ENCODE measurements at regions not wholly inside any gene's neighbourhood (a gene's known extent, or its start where the extent isn't known, plus 50 kb on each side); places are given as distances from the start of the nearest gene placed in this dataset.
"Not testable (repeated sequence)": the region's sequence is repeated elsewhere in the genome, so short reads cannot be mapped to it uniquely, and the experiment has no call there.

DNA sequence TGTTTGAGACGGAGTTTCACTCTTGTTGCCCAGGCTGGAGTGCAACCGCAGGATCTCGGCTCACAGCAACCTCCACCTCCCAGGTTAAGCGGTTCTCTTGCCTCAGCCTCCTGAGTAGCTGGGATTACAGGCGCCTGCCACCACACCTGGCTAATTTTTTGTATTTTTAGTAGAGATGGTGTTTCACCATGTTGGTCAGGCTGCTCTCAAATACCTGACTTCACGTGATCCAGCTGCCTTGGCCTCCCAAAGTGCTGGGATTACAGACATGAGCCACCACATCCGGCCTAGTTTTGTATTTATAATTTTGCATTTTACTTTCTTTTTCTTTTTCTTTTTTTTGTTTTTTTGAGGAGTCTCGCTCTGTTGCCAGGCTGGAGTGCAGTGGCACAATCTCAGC lies 85.3 kb upstream of the LARP1 start:
- TF ChIP-seq, protein P1, sequence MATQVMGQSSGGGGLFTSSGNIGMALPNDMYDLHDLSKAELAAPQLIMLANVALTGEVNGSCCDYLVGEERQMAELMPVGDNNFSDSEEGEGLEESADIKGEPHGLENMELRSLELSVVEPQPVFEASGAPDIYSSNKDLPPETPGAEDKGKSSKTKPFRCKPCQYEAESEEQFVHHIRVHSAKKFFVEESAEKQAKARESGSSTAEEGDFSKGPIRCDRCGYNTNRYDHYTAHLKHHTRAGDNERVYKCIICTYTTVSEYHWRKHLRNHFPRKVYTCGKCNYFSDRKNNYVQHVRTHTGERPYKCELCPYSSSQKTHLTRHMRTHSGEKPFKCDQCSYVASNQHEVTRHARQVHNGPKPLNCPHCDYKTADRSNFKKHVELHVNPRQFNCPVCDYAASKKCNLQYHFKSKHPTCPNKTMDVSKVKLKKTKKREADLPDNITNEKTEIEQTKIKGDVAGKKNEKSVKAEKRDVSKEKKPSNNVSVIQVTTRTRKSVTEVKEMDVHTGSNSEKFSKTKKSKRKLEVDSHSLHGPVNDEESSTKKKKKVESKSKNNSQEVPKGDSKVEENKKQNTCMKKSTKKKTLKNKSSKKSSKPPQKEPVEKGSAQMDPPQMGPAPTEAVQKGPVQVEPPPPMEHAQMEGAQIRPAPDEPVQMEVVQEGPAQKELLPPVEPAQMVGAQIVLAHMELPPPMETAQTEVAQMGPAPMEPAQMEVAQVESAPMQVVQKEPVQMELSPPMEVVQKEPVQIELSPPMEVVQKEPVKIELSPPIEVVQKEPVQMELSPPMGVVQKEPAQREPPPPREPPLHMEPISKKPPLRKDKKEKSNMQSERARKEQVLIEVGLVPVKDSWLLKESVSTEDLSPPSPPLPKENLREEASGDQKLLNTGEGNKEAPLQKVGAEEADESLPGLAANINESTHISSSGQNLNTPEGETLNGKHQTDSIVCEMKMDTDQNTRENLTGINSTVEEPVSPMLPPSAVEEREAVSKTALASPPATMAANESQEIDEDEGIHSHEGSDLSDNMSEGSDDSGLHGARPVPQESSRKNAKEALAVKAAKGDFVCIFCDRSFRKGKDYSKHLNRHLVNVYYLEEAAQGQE (IDR thresholded peaks at IDR 0.05; ENCODE audit: unreplicated experiment), result not testable (repeated sequence)
- not testable (repeated sequence) for TF ChIP-seq EZH2phosphoT487 (IDR thresholded peaks at IDR 0.05; ENCODE audit: unreplicated experiment); POLR2AphosphoS5 (IDR thresholded peaks at IDR 0.05; ENCODE audit: low read depth); ZNF114 (CRISPR knock-in tag; IDR thresholded peaks at IDR 0.05); JUNB (IDR thresholded peaks at IDR 0.05; ENCODE audit: unreplicated experiment)
- TF ChIP-seq, protein P2, sequence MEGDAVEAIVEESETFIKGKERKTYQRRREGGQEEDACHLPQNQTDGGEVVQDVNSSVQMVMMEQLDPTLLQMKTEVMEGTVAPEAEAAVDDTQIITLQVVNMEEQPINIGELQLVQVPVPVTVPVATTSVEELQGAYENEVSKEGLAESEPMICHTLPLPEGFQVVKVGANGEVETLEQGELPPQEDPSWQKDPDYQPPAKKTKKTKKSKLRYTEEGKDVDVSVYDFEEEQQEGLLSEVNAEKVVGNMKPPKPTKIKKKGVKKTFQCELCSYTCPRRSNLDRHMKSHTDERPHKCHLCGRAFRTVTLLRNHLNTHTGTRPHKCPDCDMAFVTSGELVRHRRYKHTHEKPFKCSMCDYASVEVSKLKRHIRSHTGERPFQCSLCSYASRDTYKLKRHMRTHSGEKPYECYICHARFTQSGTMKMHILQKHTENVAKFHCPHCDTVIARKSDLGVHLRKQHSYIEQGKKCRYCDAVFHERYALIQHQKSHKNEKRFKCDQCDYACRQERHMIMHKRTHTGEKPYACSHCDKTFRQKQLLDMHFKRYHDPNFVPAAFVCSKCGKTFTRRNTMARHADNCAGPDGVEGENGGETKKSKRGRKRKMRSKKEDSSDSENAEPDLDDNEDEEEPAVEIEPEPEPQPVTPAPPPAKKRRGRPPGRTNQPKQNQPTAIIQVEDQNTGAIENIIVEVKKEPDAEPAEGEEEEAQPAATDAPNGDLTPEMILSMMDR (conservative IDR thresholded peaks at IDR 0.05; ENCODE audit: low read depth in 2 of 2), result not testable (repeated sequence)
